ENCODE measurements at regions not wholly inside any gene's neighbourhood (a gene's known extent, or its start where the extent isn't known, plus 50 kb on each side); places are given as distances from the start of the nearest gene placed in this dataset.

GRCh38 chr15:31216215-31216911, 110.3 kb upstream of the KLF13 start:
- H3K4me3 ChIP-seq (ENCODE audit: low read depth, low read length), result peak overlapping the region; percentile 36
- in situ Hi-C loops (cut with HindIII; ENCODE audit: low sequenced_read_pairs), result loop anchor here (10.0 kb wide), 1 partner anchor 278 kb away; no protein-coding TSS in a partner anchor
- TF ChIP-seq CTCF (IDR thresholded peaks at IDR 0.05; ENCODE audit: low read depth, low read length), result no peak
- DNase-seq (ENCODE audit: low read depth, low spot score), result no peak

GRCh38 chr15:31217067-31217466, 109.6 kb upstream of the KLF13 start:
- in situ Hi-C loops (cut with HindIII; ENCODE audit: low sequenced_read_pairs), result loop anchor here (10.0 kb wide), 1 partner anchor 278 kb away; no protein-coding TSS in a partner anchor
- DNase-seq (ENCODE audit: low read depth, low spot score), result no peak
- no peak for TF ChIP-seq CTCF (IDR thresholded peaks at IDR 0.05; ENCODE audit: low read depth, low read length)
- no peak overlapping the region for H3K4me3 ChIP-seq (ENCODE audit: low read depth, low read length)

- DNase-seq (ENCODE audit: low read depth, low spot score), result no peak
- no peak overlapping the region for H3K4me3 ChIP-seq (ENCODE audit: low read depth, low read length)
- in situ Hi-C loops (cut with HindIII; ENCODE audit: low sequenced_read_pairs), result loop anchor here (10.0 kb wide), 1 partner anchor 277 kb away; no protein-coding TSS in a partner anchor
- no peak for TF ChIP-seq CTCF (IDR thresholded peaks at IDR 0.05; ENCODE audit: low read depth, low read length)
Observed at GRCh38 chr15:31217566-31218270, 108.9 kb upstream of the KLF13 start.

- no peak overlapping the region for H3K4me3 ChIP-seq (ENCODE audit: low read depth, low read length)
- no peak for DNase-seq (ENCODE audit: low read depth, low spot score)
- no peak for TF ChIP-seq CTCF (IDR thresholded peaks at IDR 0.05; ENCODE audit: low read depth, low read length)
- in situ Hi-C loops (cut with HindIII; ENCODE audit: low sequenced_read_pairs), result loop anchor here (10.0 kb wide), 1 partner anchor 276 kb away; no protein-coding TSS in a partner anchor
Observed at GRCh38 chr15:31219221-31219620, 107.4 kb upstream of the KLF13 start.

GRCh38 chr15:31221936-31222515, 104.6 kb upstream of the KLF13 start:
- DNase-seq (ENCODE audit: low read depth, low spot score), result no peak
- no peak overlapping the region for H3K4me3 ChIP-seq (ENCODE audit: low read depth, low read length)
- in situ Hi-C loops (cut with HindIII; ENCODE audit: low sequenced_read_pairs), result no loop called here
- TF ChIP-seq CTCF (IDR thresholded peaks at IDR 0.05; ENCODE audit: low read depth, low read length), result peak; percentile 1

GRCh38 chr15:31222773-31223341, 103.8 kb upstream of the KLF13 start:
- H3K4me3 ChIP-seq (ENCODE audit: low read depth, low read length), result no peak overlapping the region
- TF ChIP-seq CTCF (IDR thresholded peaks at IDR 0.05; ENCODE audit: low read depth, low read length), result no peak
- in situ Hi-C loops (cut with HindIII; ENCODE audit: low sequenced_read_pairs), result no loop called here
- DNase-seq (ENCODE audit: low read depth, low spot score), result no peak
